ENCODE measurements at regions not wholly inside any gene's neighbourhood (a gene's known extent, or its start where the extent isn't known, plus 50 kb on each side); places are given as distances from the start of the nearest gene placed in this dataset.

- H3K4me3 Mint-ChIP-seq: peak overlapping the region; percentile 28
- H3K36me3 Mint-ChIP-seq: peaks cover 48% of the 10 kb centered on the region
- H3K27me3 Mint-ChIP-seq: no peaks in the 10 kb centered on the region
- CTCF ChIA-PET: interaction anchor here (0.6 kb wide), 1 partner anchor 23 kb away, joined by 3 read pairs; no protein-coding TSS in a partner anchor
- DNase-seq: no peak
- peak overlapping the region; percentile 90 for H3K27ac Mint-ChIP-seq
- H3K9me3 Mint-ChIP-seq: no peaks in the 10 kb centered on the region
- peaks cover 67% of the 10 kb centered on the region for H3K4me1 Mint-ChIP-seq
These were observed 76.3 kb downstream of the HFE start for GRCh38 chr6:26163427-26164119.

GRCh38 chr6:26164120-26164505 lies 76.9 kb downstream of the HFE start:
- Mint-ChIP-seq H3K9me3 (no peaks in the 10 kb centered on the region), H3K27ac (peak overlapping the region; percentile 90), H3K36me3 (peaks cover 48% of the 10 kb centered on the region), H3K27me3 (no peaks in the 10 kb centered on the region), H3K4me1 (peaks cover 69% of the 10 kb centered on the region), H3K4me3 (no peak overlapping the region)
- CTCF ChIA-PET: interaction anchor here (0.6 kb wide), 1 partner anchor 22 kb away, joined by 3 read pairs; no protein-coding TSS in a partner anchor
- no peak for DNase-seq

DNA sequence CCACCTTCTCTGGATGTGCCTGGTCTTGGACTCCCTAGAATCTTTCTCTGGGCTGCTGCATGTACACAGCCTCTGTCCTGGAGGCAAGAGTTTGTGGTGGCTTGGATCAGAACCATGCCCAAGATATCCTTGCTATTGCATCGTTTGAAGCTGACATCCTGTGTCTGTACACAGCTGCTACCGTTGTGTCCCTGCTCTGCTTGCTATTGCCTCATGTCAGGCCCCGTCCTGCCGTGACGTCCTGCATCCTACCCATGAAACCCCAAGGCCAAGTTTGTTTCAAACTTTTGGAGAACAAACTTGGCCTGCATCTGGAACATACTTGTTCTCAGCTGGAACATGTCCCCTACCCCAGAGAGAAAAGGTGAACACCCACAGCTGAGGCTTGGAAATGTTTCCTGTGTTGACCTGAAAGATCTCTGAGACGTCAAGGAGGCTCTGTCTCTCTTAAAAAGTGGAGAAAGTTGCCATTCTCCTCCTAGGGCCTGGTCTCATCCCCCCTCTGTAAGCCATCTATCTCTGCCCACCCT lies 78.1 kb downstream of the HFE start:
- H3K27ac Mint-ChIP-seq: peak overlapping the region; percentile 87
- peak; percentile 38 for DNase-seq
- H3K4me1 Mint-ChIP-seq: peaks cover 71% of the 10 kb centered on the region
- peaks cover 40% of the 10 kb centered on the region for H3K36me3 Mint-ChIP-seq
- H3K4me3 Mint-ChIP-seq: peak overlapping the region; percentile 0
- CTCF ChIA-PET: no interaction called here
- no peaks in the 10 kb centered on the region for H3K27me3 Mint-ChIP-seq
- H3K9me3 Mint-ChIP-seq: no peaks in the 10 kb centered on the region

- Mint-ChIP-seq H3K27me3 (no peaks in the 10 kb centered on the region), H3K27ac (peak overlapping the region; percentile 100), H3K4me1 (peaks cover 57% of the 10 kb centered on the region), H3K4me3 (peak overlapping the region; percentile 74), H3K36me3 (peaks cover 22% of the 10 kb centered on the region), H3K9me3 (no peaks in the 10 kb centered on the region)
- DNase-seq: no peak
- CTCF ChIA-PET: interaction anchor here (0.6 kb wide), 1 partner anchor 27 kb away, joined by 3 read pairs; no protein-coding TSS in a partner anchor
These were observed 83.0 kb downstream of the HFE start for GRCh38 chr6:26170181-26170580.

DNA sequence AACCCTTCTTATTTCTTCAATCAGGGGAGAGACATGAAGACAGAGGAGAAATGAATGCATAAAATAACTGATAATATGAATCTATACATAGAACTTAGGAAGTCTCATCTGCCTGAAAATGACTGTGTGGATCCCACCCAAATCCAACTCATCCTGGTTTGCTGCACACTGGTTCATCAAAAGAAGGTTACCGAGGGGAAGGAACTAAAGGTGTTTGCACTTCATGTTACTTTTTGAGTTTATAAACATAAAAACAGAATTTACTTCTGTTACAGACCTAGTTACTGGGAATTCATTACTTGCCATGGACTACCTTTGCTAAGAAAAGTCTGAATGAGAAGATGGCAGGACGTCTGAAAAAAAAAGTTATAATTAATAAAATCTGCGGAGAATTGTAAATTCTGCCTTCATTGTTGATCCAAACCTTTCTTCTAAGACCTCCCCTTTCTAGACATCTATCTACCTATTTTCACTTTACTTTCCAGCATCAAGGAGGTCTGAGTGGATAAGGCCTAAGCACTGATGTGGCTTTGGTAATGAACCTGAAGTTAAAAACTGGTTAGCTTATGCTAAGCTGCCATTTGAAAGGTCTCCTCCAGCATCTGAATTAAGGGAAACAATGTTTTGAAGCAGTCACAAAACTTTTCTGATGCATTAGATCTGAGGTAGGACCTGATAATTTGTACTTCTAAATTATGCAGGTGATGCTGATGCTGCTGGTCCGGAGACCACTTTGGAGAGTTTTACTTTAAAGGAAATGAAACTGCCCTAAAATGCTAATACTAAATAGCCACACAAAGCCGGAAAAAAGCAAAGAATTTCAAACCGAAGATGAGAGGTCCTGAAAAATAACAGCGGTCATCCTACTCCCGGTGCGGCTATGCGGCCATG lies 84.0 kb downstream of the HFE start:
- no peaks in the 10 kb centered on the region for H3K27me3 Mint-ChIP-seq
- peak overlapping the region; percentile 74 for H3K4me3 Mint-ChIP-seq
- DNase-seq: no peak
- CTCF ChIA-PET: interaction anchor here (1.0 kb wide), 1 partner anchor 47 kb away, joined by 3 read pairs; a partner anchor contains a TSS
- peaks cover 14% of the 10 kb centered on the region for H3K36me3 Mint-ChIP-seq
- H3K9me3 Mint-ChIP-seq: no peaks in the 10 kb centered on the region
- peak overlapping the region; percentile 100 for H3K27ac Mint-ChIP-seq
- peaks cover 57% of the 10 kb centered on the region for H3K4me1 Mint-ChIP-seq

DNA sequence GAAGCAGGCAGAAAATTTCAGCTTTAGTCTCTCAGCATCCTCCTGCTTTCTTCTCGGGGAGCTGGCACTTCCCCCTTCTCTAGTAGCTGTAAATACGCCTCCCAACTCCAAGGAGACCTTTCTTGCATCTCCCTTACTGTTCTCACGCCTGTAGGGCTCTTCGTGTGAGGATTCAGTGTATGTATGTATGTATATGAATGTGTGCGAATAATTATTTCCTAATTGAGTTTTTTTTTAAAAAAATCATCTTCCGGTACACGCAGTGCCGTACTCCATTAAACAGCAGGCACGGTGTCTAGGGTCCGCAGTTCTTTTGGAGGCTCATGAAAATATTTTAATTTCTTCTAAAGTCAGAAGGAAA lies 85.4 kb downstream of the HFE start:
- Mint-ChIP-seq H3K9me3 (no peaks in the 10 kb centered on the region), H3K27ac (peak overlapping the region; percentile 100), H3K4me3 (peak overlapping the region; percentile 74), H3K27me3 (no peaks in the 10 kb centered on the region), H3K4me1 (peaks cover 51% of the 10 kb centered on the region), H3K36me3 (peaks cover 7% of the 10 kb centered on the region)
- DNase-seq: peak; percentile 52
- CTCF ChIA-PET: interaction anchor here (0.9 kb wide), 1 partner anchor 13 kb away, joined by 4 read pairs; no protein-coding TSS in a partner anchor

- DNase-seq: no peak
- H3K27ac Mint-ChIP-seq: peak overlapping the region; percentile 84
- H3K27me3 Mint-ChIP-seq: no peaks in the 10 kb centered on the region
- peaks cover 53% of the 10 kb centered on the region for H3K4me1 Mint-ChIP-seq
- H3K9me3 Mint-ChIP-seq: no peaks in the 10 kb centered on the region
- H3K4me3 Mint-ChIP-seq: peak overlapping the region; percentile 62
- peaks cover 7% of the 10 kb centered on the region for H3K36me3 Mint-ChIP-seq
- CTCF ChIA-PET: interaction anchor here (0.7 to 1.7 kb wide), 3 partner anchors 9 to 103 kb away, joined by 4 to 7 read pairs (median 4); a partner anchor contains a TSS
These were observed 86.6 kb downstream of the HFE start for GRCh38 chr6:26173836-26174145.

DNA sequence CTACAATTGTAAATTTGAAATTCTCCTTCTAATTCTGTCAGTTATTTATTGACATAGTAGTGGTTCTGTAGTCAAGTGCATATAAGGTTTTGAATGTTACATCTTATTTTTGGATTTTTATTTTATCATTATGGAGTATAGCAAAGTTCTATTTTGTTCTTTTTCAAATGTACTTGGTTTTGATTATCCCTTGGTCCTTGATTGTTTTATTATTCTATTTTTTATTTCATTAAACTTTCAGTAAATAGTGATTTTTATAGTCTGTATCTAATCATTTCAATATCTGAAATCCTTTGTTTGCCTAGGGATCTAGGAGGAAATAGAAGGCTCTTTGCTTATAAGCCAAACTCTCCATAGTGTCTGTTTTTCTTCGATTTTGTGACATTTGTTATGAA lies 87.8 kb downstream of the HFE start:
- Mint-ChIP-seq H3K4me3 (peak overlapping the region; percentile 17), H3K27ac (peak overlapping the region; percentile 73), H3K4me1 (peaks cover 44% of the 10 kb centered on the region), H3K27me3 (no peaks in the 10 kb centered on the region), H3K9me3 (no peaks in the 10 kb centered on the region), H3K36me3 (peaks cover 7% of the 10 kb centered on the region)
- CTCF ChIA-PET: interaction anchor here (0.8 to 1.0 kb wide), 2 partner anchors 16 to 379 kb away, joined by 3 to 5 read pairs; no protein-coding TSS in a partner anchor
- DNase-seq: no peak

GRCh38 chr6:26175428-26176181 lies 88.4 kb downstream of the HFE start:
- H3K4me3 Mint-ChIP-seq: peak overlapping the region; percentile 17
- no peaks in the 10 kb centered on the region for H3K9me3 Mint-ChIP-seq
- H3K27me3 Mint-ChIP-seq: no peaks in the 10 kb centered on the region
- peaks cover 7% of the 10 kb centered on the region for H3K36me3 Mint-ChIP-seq
- DNase-seq: peak; percentile 75
- peak overlapping the region; percentile 73 for H3K27ac Mint-ChIP-seq
- peaks cover 43% of the 10 kb centered on the region for H3K4me1 Mint-ChIP-seq
- CTCF ChIA-PET: interaction anchor here (0.6 to 1.4 kb wide), 7 partner anchors 12 to 959 kb away, joined by 3 to 4 read pairs (median 3); a partner anchor contains a TSS

DNA sequence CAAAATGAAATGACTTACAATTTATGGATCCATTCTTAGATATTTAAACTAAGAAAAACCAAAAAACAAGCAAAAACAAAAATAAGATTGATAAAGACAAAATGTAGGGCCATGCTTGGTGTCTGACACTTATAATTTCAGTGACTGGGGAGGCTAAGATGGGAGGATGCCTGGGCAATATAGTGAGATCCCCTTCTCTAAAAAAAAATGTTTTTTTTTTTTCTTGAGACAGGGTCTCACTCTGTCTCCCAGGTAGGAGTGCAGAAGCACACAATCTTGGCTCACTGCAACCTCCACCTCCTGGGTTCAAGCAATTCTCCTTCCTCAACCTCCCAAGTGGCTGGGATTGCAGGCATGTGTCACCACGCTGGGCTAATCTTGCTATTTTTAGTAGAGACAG lies 92.4 kb downstream of the HFE start:
- CTCF ChIA-PET: interaction anchor here (0.9 kb wide), 1 partner anchor 90 kb away, joined by 4 read pairs; no protein-coding TSS in a partner anchor
- Mint-ChIP-seq H3K4me3 (no peak overlapping the region), H3K27ac (no peak overlapping the region), H3K36me3 (peaks cover 4% of the 10 kb centered on the region), H3K27me3 (no peaks in the 10 kb centered on the region), H3K9me3 (no peaks in the 10 kb centered on the region), H3K4me1 (peaks cover 54% of the 10 kb centered on the region)
- DNase-seq: no peak

DNA sequence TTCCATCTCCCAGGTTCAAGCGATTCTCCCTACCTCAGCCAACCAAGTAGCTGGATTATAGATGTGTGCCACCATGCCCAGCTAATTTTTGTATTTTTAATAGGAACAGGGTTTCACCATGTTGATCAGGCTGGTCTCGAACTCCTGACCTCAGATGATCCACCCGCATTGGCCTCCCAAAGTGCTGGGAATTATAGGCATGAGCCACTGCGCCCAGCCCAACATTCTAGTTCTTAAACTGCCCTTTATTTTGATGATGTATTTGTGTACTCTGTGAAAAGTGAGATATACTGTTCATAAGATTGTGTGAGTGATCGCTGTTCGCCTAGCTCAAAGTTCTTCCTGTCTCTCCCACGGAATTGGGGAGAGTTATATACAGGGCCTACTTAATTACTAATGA lies 93.1 kb downstream of the HFE start:
- CTCF ChIA-PET: no interaction called here
- Mint-ChIP-seq H3K27me3 (no peaks in the 10 kb centered on the region), H3K27ac (peak overlapping the region; percentile 83), H3K9me3 (no peaks in the 10 kb centered on the region), H3K36me3 (peaks cover 4% of the 10 kb centered on the region), H3K4me3 (no peak overlapping the region), H3K4me1 (peaks cover 57% of the 10 kb centered on the region)
- DNase-seq: no peak

GRCh38 chr6:26183237-26183580 lies 96.0 kb downstream of the HFE start:
- no peaks in the 10 kb centered on the region for H3K9me3 Mint-ChIP-seq
- H3K27ac Mint-ChIP-seq: peak overlapping the region; percentile 99
- H3K36me3 Mint-ChIP-seq: peaks cover 4% of the 10 kb centered on the region
- H3K4me1 Mint-ChIP-seq: peaks cover 66% of the 10 kb centered on the region
- H3K4me3 Mint-ChIP-seq: peak overlapping the region; percentile 91
- no peaks in the 10 kb centered on the region for H3K27me3 Mint-ChIP-seq
- CTCF ChIA-PET: interaction anchor here (0.9 to 2.4 kb wide), 3 partner anchors 9 to 67 kb away, joined by 3 to 7 read pairs (median 3); a partner anchor contains a TSS
- no peak for DNase-seq

DNA sequence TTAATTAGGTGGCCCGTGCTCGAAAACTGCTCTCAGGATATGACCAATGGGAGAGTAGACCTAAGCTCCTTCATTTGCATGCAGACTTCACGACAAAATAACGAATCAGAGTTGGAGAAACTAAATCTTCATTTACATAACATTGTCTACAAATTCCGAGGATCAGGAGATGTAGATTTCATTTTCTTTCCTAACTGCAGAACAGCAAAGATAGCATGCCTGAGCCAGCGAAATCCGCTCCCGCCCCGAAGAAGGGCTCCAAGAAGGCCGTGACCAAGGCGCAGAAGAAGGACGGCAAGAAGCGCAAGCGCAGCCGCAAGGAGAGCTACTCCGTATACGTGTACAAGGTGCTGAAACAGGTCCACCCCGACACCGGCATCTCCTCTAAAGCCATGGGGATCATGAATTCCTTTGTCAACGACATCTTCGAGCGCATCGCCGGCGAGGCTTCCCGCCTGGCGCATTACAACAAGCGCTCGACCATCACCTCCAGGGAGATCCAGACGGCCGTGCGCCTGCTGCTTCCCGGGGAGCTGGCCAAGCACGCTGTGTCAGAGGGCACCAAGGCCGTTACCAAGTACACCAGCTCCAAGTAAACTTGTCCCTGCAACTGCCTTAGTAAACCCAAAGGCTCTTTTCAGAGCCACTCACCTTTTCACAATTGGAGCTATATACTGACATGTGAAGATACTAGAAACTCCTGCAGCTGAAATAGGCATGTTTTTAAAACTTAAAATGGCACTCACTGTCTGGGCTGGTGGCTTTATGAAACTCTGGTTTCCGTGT lies 96.5 kb downstream of the HFE start:
- Mint-ChIP-seq H3K27ac (peak overlapping the region; percentile 99), H3K36me3 (peaks cover 4% of the 10 kb centered on the region), H3K27me3 (no peaks in the 10 kb centered on the region), H3K9me3 (no peaks in the 10 kb centered on the region), H3K4me3 (peak overlapping the region; percentile 91), H3K4me1 (peaks cover 71% of the 10 kb centered on the region)
- CTCF ChIA-PET: interaction anchor here (0.9 to 2.4 kb wide), 3 partner anchors 10 to 67 kb away, joined by 3 to 7 read pairs (median 3); a partner anchor contains a TSS
- DNase-seq: peak; percentile 81

Measured in activated naive CD4-positive, alpha-beta T cell treated with anti-CD3 and anti-CD28 coated beads, Interleukin-2, amount 10 ng/mL, durations not matched to agents 7 days and 5 days (primary cell).